ENCODE measurements at regions not wholly inside any gene's neighbourhood (a gene's known extent, or its start where the extent isn't known, plus 50 kb on each side); places are given as distances from the start of the nearest gene placed in this dataset.

DNA sequence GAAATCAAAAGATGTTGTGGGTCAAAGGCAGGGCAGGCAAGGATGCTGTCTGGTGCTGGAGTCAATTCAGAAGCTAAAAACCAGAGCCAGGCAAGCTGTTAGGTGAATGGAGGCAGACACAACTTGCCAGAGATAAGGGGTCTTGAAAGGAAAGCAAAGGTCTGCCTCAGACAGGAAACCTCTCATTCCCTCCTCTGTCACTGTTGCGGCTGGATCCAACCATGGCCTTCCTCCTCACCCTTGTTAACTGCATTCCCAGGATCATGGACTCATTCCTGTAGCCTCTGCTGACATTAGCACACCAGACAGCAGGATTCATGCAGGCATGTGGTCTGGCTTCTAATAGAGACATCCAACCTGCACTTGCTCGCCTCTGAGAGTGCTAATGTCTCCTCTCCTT, 186.7 kb upstream of the HS3ST3A1 start:
- Histone ChIP-seq H2BK5ac (ENCODE audit: low read depth, low read length) (no peak overlapping the region), H3K56ac (replicated peaks; ENCODE audit: insufficient read length, low read depth, low read length) (no peak overlapping the region), H2BK120ac (replicated peaks; ENCODE audit: low read depth, low read length) (no peak overlapping the region), H4K8ac (ENCODE audit: extremely low read depth, insufficient read depth, low read length) (no peak overlapping the region), H2BK20ac (ENCODE audit: low read length) (no peak overlapping the region), H3K36me3 (ENCODE audit: control insufficient read depth in 2 of 4, insufficient read depth in 4 of 4, low read length in 3 of 4) (no peaks in the 10 kb centered on the region), H3K4me2 (ENCODE audit: insufficient read depth in 1 of 2, low read depth in 2 of 2, low read length in 2 of 2) (no peak overlapping the region), H3K23me2 (ENCODE audit: low read depth, low read length) (no peaks in the 10 kb centered on the region), H3K27ac (ENCODE audit: low read depth, low read length) (no peak overlapping the region), H3K79me1 (ENCODE audit: low read depth, low read length) (no peaks in the 10 kb centered on the region), H2AFZ (ENCODE audit: low read length) (no peak overlapping the region), H3K27me3 (replicated peaks in 1 of 4; ENCODE audit: control insufficient read depth in 3 of 4, extremely low read depth in 1 of 4, insufficient read depth in 3 of 4, low read length in 3 of 4) (no peaks in the 10 kb centered on the region), H3K4ac (replicated peaks; ENCODE audit: insufficient read length, low read depth, low read length) (no peak overlapping the region), H2BK15ac (ENCODE audit: low read length) (no peak overlapping the region), H3K14ac (ENCODE audit: insufficient read length) (no peak overlapping the region), H3K4me1 (replicated peaks in 1 of 4; ENCODE audit: control insufficient read depth in 3 of 4, insufficient read depth in 4 of 4, low read length in 3 of 4) (no peaks in the 10 kb centered on the region), H4K91ac (replicated peaks; ENCODE audit: insufficient read length, low read length) (no peak overlapping the region), H3K23ac (ENCODE audit: insufficient read length) (no peak overlapping the region), H3K18ac (ENCODE audit: extremely low read depth, low read length) (no peak overlapping the region), H2AK5ac (ENCODE audit: low read depth, low read length) (no peak overlapping the region), H4K20me1 (replicated peaks in 1 of 2; ENCODE audit: control insufficient read depth in 1 of 2, insufficient read depth in 2 of 2, low read length in 2 of 2) (no peaks in the 10 kb centered on the region), H3K9ac (replicated peaks in 1 of 4; ENCODE audit: extremely low read depth in 1 of 4, low read depth in 3 of 4, low read length in 3 of 4) (no peak overlapping the region), H2BK12ac (ENCODE audit: low read depth, low read length) (no peak overlapping the region), H3K79me2 (ENCODE audit: control insufficient read depth in 1 of 2, insufficient read depth in 2 of 2, low read length in 2 of 2) (no peaks in the 10 kb centered on the region), H3K4me3 (ENCODE audit: extremely low read depth in 1 of 4, insufficient read depth in 2 of 4, low read depth in 3 of 4, low read length in 4 of 4) (no peak overlapping the region), H4K5ac (ENCODE audit: insufficient read length, low read depth, low read length) (no peak overlapping the region), H3K9me3 (ENCODE audit: insufficient read depth in 2 of 2, low read depth in 1 of 2, low read length in 1 of 2) (peaks cover 2 to 3% of the 10 kb centered on the region in 2 experiments; a peak in 2 of 4 replicates)
- FAIRE-seq: no peak
- no peak for TF ChIP-seq TBP (IDR thresholded peaks at IDR 0.05; ENCODE audit: low read depth, low read length)
- TF ChIP-seq CBX8 (IDR thresholded peaks at IDR 0.05; ENCODE audit: borderline replicate concordance, low read depth, low read length): no peak
- no peak for TF ChIP-seq GTF2F1 (IDR thresholded peaks at IDR 0.05; ENCODE audit: borderline replicate concordance, low read depth, low read length)
- no peak for TF ChIP-seq EZH2 (IDR thresholded peaks at IDR 0.05; ENCODE audit: low read depth, low read length, severe bottlenecking)
- no peak for TF ChIP-seq KDM1A (IDR thresholded peaks at IDR 0.05; ENCODE audit: borderline replicate concordance, low read length)
- no peak for TF ChIP-seq JUN (IDR thresholded peaks at IDR 0.05; ENCODE audit: low read depth, low read length)
- TF ChIP-seq, protein P1, sequence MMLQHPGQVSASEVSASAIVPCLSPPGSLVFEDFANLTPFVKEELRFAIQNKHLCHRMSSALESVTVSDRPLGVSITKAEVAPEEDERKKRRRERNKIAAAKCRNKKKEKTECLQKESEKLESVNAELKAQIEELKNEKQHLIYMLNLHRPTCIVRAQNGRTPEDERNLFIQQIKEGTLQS (IDR thresholded peaks at IDR 0.05; ENCODE audit: insufficient read depth, low read depth, low read length): no peak
- TF ChIP-seq SIN3A (conservative IDR thresholded peaks at IDR 0.05 in 1 of 2, IDR thresholded peaks at IDR 0.05 in 1 of 2; ENCODE audit: low read depth in 1 of 2, low read length in 2 of 2): no peak
- TF ChIP-seq KDM4A (IDR thresholded peaks at IDR 0.05; ENCODE audit: low read depth, low read length, severe bottlenecking): no peak
- no peak for TF ChIP-seq PHF8 (conservative IDR thresholded peaks at IDR 0.05; ENCODE audit: low read depth, low read length)
- no peak for TF ChIP-seq SIX5 (IDR thresholded peaks at IDR 0.05; ENCODE audit: low read depth, low read length)
- TF ChIP-seq RAD21 (IDR thresholded peaks at IDR 0.05 in 1 of 2, conservative IDR thresholded peaks at IDR 0.05 in 1 of 2; ENCODE audit: low read depth in 2 of 2, low read length in 2 of 2): no peak
- no peak for DNase-seq (ENCODE audit: low read depth in 1 of 2, low spot score in 2 of 2)
- ChIA-PET CTCF (ENCODE audit: partially characterized antibody) (interaction anchor here (0.7 kb wide), 1 partner anchor 111 kb away, joined by 3 read pairs; no protein-coding TSS in a partner anchor), POLR2A (ENCODE audit: partially characterized antibody) (no interaction called here)
- 61% methylated on average over 2 of the region's 2 CpGs; no CpG with 5 or more reads in 1 of the 2 experiments for WGBS, 2 experiments (ENCODE audit: extremely low coverage in 1 of 2, insufficient coverage in 1 of 2, insufficient read length in 1 of 2, insufficient replicate concordance in 2 of 2, low coverage in 1 of 2, low lambda C conversion rate in 2 of 2, missing lambda C conversion rate in 1 of 2)

All from H1 (cell line).